22Rv1 (cell line): ENCODE measurements at regions not wholly inside any gene's neighbourhood (a gene's known extent, or its start where the extent isn't known, plus 50 kb on each side); places are given as distances from the start of the nearest gene placed in this dataset.
A peak's percentile ranks its signal among the peaks of the same experiment; 100 is the strongest.

Source experiments
- H3K27ac ChIP-seq: fragments of 450-650 bp; 2 replicates; pipeline ENCODE4 v1.5.1; 2017
- ZFX ChIP-seq: fragments of 450-650 bp; IDR thresholded peaks from 2 replicates; pipeline ENCODE4 v1.6.1; 2017; ENCODE audit warnings: antibody characterized with exemption, borderline replicate concordance
- TF ChIP-seq, protein P1 (sequence below): fragments of 450-650 bp; IDR thresholded peaks from 2 replicates; pipeline ENCODE4 v1.5.1; 2017; ENCODE audit warnings: mild to moderate bottlenecking

- no peak overlapping the region for H3K27ac ChIP-seq
- TF ChIP-seq, protein P1, sequence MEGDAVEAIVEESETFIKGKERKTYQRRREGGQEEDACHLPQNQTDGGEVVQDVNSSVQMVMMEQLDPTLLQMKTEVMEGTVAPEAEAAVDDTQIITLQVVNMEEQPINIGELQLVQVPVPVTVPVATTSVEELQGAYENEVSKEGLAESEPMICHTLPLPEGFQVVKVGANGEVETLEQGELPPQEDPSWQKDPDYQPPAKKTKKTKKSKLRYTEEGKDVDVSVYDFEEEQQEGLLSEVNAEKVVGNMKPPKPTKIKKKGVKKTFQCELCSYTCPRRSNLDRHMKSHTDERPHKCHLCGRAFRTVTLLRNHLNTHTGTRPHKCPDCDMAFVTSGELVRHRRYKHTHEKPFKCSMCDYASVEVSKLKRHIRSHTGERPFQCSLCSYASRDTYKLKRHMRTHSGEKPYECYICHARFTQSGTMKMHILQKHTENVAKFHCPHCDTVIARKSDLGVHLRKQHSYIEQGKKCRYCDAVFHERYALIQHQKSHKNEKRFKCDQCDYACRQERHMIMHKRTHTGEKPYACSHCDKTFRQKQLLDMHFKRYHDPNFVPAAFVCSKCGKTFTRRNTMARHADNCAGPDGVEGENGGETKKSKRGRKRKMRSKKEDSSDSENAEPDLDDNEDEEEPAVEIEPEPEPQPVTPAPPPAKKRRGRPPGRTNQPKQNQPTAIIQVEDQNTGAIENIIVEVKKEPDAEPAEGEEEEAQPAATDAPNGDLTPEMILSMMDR, result peak; percentile 7; the same call in 1 of the 2 replicates
- TF ChIP-seq ZFX, result no peak
Measured at GRCh38 chr17:83174362-83175118, 95.1 kb downstream of the METRNL start.

DNA sequence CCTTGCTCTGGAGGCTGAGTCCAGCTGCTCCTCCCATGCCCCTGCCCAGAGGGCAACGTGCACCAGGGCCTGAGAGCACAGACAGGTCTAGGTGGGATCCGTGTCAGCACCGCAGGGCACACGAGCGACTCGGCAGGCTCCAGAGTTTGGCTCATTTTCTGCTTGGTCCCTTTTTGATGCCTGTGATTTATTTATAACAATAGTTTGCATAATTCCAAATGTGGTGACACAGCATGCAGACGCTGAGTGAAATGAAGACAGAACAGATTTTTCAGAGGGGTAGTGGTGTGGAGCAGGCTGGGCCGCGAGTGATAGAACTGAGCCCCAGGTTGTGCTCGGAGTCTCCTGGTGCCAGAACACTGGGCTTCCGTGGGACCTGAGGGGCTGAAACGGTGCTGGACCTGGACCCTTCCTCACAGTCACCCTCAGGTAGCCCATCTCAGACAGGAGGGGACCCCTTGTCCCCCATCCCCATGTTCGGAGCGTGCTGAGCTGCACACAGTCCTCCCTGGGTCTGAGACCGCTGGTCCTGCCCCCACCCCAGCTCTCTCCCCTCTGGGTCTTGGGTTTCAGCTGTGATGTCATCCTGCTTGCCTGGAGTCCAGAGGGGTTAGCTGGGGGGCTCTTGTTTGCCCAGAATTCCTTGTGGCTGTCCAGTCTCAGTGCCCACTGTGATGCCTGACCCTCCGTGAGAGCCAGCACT lies 95.9 kb downstream of the METRNL start:
- no peak for TF ChIP-seq ZFX
- TF ChIP-seq, protein P1, result no peak
- no peak overlapping the region for H3K27ac ChIP-seq

GRCh38 chr17:83175822-83176622 lies 96.6 kb downstream of the METRNL start:
- TF ChIP-seq, protein P1, result no peak
- TF ChIP-seq ZFX, result no peak
- H3K27ac ChIP-seq, result no peak overlapping the region

- no peak for TF ChIP-seq ZFX
- TF ChIP-seq, protein P1, result no peak
- H3K27ac ChIP-seq, result no peak overlapping the region
Measured at GRCh38 chr17:83176623-83177583, 97.5 kb downstream of the METRNL start.

- H3K27ac ChIP-seq, result no peak overlapping the region
- TF ChIP-seq, protein P1, result no peak
- no peak for TF ChIP-seq ZFX
Measured at GRCh38 chr17:83177611-83178532, 98.5 kb downstream of the METRNL start.
